BJ (cell line): ENCODE measurements at regions not wholly inside any gene's neighbourhood (a gene's known extent, or its start where the extent isn't known, plus 50 kb on each side); places are given as distances from the start of the nearest gene placed in this dataset.

Experiments used
- CTCF ChIA-PET: fragments of 350-600 bp; formaldehyde crosslinking; extraction: SDS; loops from one replicate; lab custom pipeline; 2021; ENCODE audit warnings: antibody characterized with exemption, inconsistent platforms; lab: Yijun Ruan, JAX
- POLR2A ChIA-PET: fragments of 300-600 bp; sonication (Branson Sonifier 250); formaldehyde crosslinking; extraction: SDS; loops from one replicate; lab custom pipeline; 2021; ENCODE audit warnings: antibody characterized with exemption; lab: Charles Lee
- DNase-seq: peaks from one replicate; pipeline ENCODE4 v3.0.0-alpha.2; 2011; ENCODE audit warnings: low read depth
- H3K27me3 ChIP-seq: 2 replicates; pipeline ENCODE4 v1.6.0; 2011; ENCODE audit warnings: low read length; ENCODE audit not compliant: control insufficient read depth, insufficient read depth
- H3K36me3 ChIP-seq: 2 replicates; pipeline ENCODE4 v1.5.1; 2011; ENCODE audit warnings: low read length; ENCODE audit not compliant: control insufficient read depth, insufficient read depth
- H3K4me3 ChIP-seq: 2 replicates; pipeline ENCODE4 v1.5.1; 2011; ENCODE audit warnings: low read depth, mild to moderate bottlenecking, control low read depth, low read length
- CTCF ChIP-seq: IDR thresholded peaks from 2 replicates; pipeline ENCODE4 v1.5.1; 2011; ENCODE audit warnings: low read depth, mild to moderate bottlenecking, control low read depth, inconsistent platforms, low read length, moderate library complexity; ENCODE audit not compliant: insufficient read depth

- DNase-seq, result no peak
- no peak for TF ChIP-seq CTCF
- CTCF ChIA-PET, result no interaction called here
- no peak overlapping the region for H3K4me3 ChIP-seq
- no peaks in the 10 kb centered on the region for H3K27me3 ChIP-seq
- POLR2A ChIA-PET, result no interaction called here
- no peaks in the 10 kb centered on the region for H3K36me3 ChIP-seq
Measured at GRCh38 chr18:65988386-65988785, 237.6 kb downstream of the CDH7 start.

- Histone ChIP-seq H3K27me3 (no peaks in the 10 kb centered on the region), H3K36me3 (no peaks in the 10 kb centered on the region), H3K4me3 (no peak overlapping the region)
- TF ChIP-seq CTCF, result no peak
- ChIA-PET POLR2A (no interaction called here), CTCF (no interaction called here)
- DNase-seq, result no peak
Measured at GRCh38 chr18:65983750-65984149, 232.9 kb downstream of the CDH7 start.

- POLR2A ChIA-PET, result no interaction called here
Measured at GRCh38 chr18:65975536-65975935, 224.7 kb downstream of the CDH7 start.

GRCh38 chr18:65974758-65975157 is 223.9 kb downstream of the CDH7 start:
- no peak overlapping the region for H3K4me3 ChIP-seq
- ChIA-PET CTCF (no interaction called here), POLR2A (no interaction called here)
- DNase-seq, result no peak
- H3K27me3 ChIP-seq, result no peaks in the 10 kb centered on the region
- H3K36me3 ChIP-seq, result no peaks in the 10 kb centered on the region
- no peak for TF ChIP-seq CTCF

More at GRCh38 chr18:65975536-65975935, 224.7 kb downstream of the CDH7 start:
- DNase-seq, result no peak
- no peaks in the 10 kb centered on the region for H3K36me3 ChIP-seq
- H3K4me3 ChIP-seq, result no peak overlapping the region
- no peak for TF ChIP-seq CTCF
- CTCF ChIA-PET, result no interaction called here
- no peaks in the 10 kb centered on the region for H3K27me3 ChIP-seq

GRCh38 chr18:65968239-65969004 is 217.6 kb downstream of the CDH7 start:
- Histone ChIP-seq H3K4me3 (no peak overlapping the region), H3K36me3 (no peaks in the 10 kb centered on the region), H3K27me3 (no peaks in the 10 kb centered on the region)
- ChIA-PET CTCF (no interaction called here), POLR2A (no interaction called here)
- DNase-seq, result no peak
- TF ChIP-seq CTCF, result no peak
